HG03103 (cell line): ENCODE measurements at regions not wholly inside any gene's neighbourhood (a gene's known extent, or its start where the extent isn't known, plus 50 kb on each side); places are given as distances from the start of the nearest gene placed in this dataset.
"Not testable (repeated sequence)": the region's sequence is repeated elsewhere in the genome, so short reads cannot be mapped to it uniquely, and the experiment has no call there.

Experiments used
- ATAC-seq: cut with Tn5 transposase; IDR thresholded peaks from one replicate; pipeline ENCODE4 v1.9.1; 2021; ENCODE audit warnings: low read depth; ENCODE audit not compliant: unreplicated experiment

- ATAC-seq, result peak; percentile 74
These were observed 283.5 kb downstream of the S1PR1 start for GRCh38 chr1:101520302-101520701.

GRCh38 chr1:101522486-101522885 lies 285.7 kb downstream of the S1PR1 start:
- ATAC-seq, result no peak

- no peak for ATAC-seq
These were observed 290.0 kb downstream of the S1PR1 start for GRCh38 chr1:101526813-101527212.

GRCh38 chr1:101532377-101532776 lies 295.6 kb downstream of the S1PR1 start:
- ATAC-seq, result no peak

- ATAC-seq, result no peak
These were observed 303.3 kb downstream of the S1PR1 start for GRCh38 chr1:101540161-101540560.

GRCh38 chr1:101546885-101547284 lies 310.1 kb downstream of the S1PR1 start:
- ATAC-seq, result no peak

GRCh38 chr1:101547357-101547756 lies 310.5 kb downstream of the S1PR1 start:
- no peak for ATAC-seq

- no peak for ATAC-seq
These were observed 311.6 kb downstream of the S1PR1 start for GRCh38 chr1:101548376-101548775.

- no peak for ATAC-seq
These were observed 313.8 kb downstream of the S1PR1 start for GRCh38 chr1:101550581-101550980.

GRCh38 chr1:101566883-101567538 lies 330.2 kb downstream of the S1PR1 start:
- ATAC-seq, result no peak

- peak; percentile 95 for ATAC-seq
These were observed 330.9 kb downstream of the S1PR1 start for GRCh38 chr1:101567582-101568189.

- no peak for ATAC-seq
These were observed 350.9 kb downstream of the S1PR1 start for GRCh38 chr1:101587741-101588140.

GRCh38 chr1:101588677-101589076 lies 351.9 kb downstream of the S1PR1 start:
- ATAC-seq, result peak; percentile 54

GRCh38 chr1:101592845-101593244 lies 356.0 kb downstream of the S1PR1 start:
- ATAC-seq, result no peak

- ATAC-seq, result no peak
These were observed 359.1 kb downstream of the S1PR1 start for GRCh38 chr1:101595881-101596374.

GRCh38 chr1:101600615-101601014 lies 363.8 kb downstream of the S1PR1 start:
- ATAC-seq, result not testable (repeated sequence)

- ATAC-seq, result no peak
These were observed 366.9 kb downstream of the S1PR1 start for GRCh38 chr1:101603726-101604125.

GRCh38 chr1:101605878-101606277 lies 369.1 kb downstream of the S1PR1 start:
- ATAC-seq, result no peak

- ATAC-seq, result no peak
These were observed 376.7 kb downstream of the S1PR1 start for GRCh38 chr1:101613546-101613945.

GRCh38 chr1:101618900-101619299 lies 377.8 kb downstream of the OLFM3 start:
- ATAC-seq, result no peak

- no peak for ATAC-seq
These were observed 364.0 kb downstream of the OLFM3 start for GRCh38 chr1:101632548-101633272.

GRCh38 chr1:101645810-101646209 lies 350.9 kb downstream of the OLFM3 start:
- ATAC-seq, result no peak
